ENCODE measurements at regions not wholly inside any gene's neighbourhood (a gene's known extent, or its start where the extent isn't known, plus 50 kb on each side); places are given as distances from the start of the nearest gene placed in this dataset.

- Histone ChIP-seq H3K4me1 (ENCODE audit: control insufficient read depth, insufficient read depth, low read length) (no peaks in the 10 kb centered on the region), H3K36me3 (ENCODE audit: control insufficient read depth in 2 of 2, insufficient read depth in 1 of 2, low read length in 2 of 2) (no peaks in the 10 kb centered on the region), H3K27ac (ENCODE audit: extremely low read depth, low read depth, low read length) (no peak overlapping the region), H3K9me3 (ENCODE audit: control insufficient read depth, insufficient read depth, low read depth, low read length) (no peaks in the 10 kb centered on the region), H3K4me3 (ENCODE audit: low read depth, low read length) (no peak overlapping the region)
- no peak for TF ChIP-seq GLI2 (tag by site-specific recombination; IDR thresholded peaks at IDR 0.05; ENCODE audit: borderline replicate concordance, low read depth)
- no peak for TF ChIP-seq ZNF302 (tag by site-specific recombination; IDR thresholded peaks at IDR 0.05; ENCODE audit: low read depth)
- TF ChIP-seq SP2 (tag by site-specific recombination; IDR thresholded peaks at IDR 0.05) = no peak
- TF ChIP-seq SCRT1 (tag by site-specific recombination; IDR thresholded peaks at IDR 0.05; ENCODE audit: borderline replicate concordance) = no peak
- TF ChIP-seq ZNF423 (tag by site-specific recombination; IDR thresholded peaks at IDR 0.05) = no peak
- no peak for TF ChIP-seq RBAK (tag by site-specific recombination; IDR thresholded peaks at IDR 0.05)
- TF ChIP-seq ZNF121 (tag by site-specific recombination; IDR thresholded peaks at IDR 0.05) = no peak
- no peak for TF ChIP-seq ZNF433 (tag by site-specific recombination; IDR thresholded peaks at IDR 0.05; ENCODE audit: low read depth)
- no peak for TF ChIP-seq ZNF169 (tag by site-specific recombination; IDR thresholded peaks at IDR 0.05)
- no peak for TF ChIP-seq ZNF571 (tag by site-specific recombination; IDR thresholded peaks at IDR 0.05)
- no peak for TF ChIP-seq ZBTB7A (tag by site-specific recombination; IDR thresholded peaks at IDR 0.05; ENCODE audit: low read depth)
- no peak for TF ChIP-seq ZNF266 (tag by site-specific recombination; IDR thresholded peaks at IDR 0.05; ENCODE audit: low read depth)
- TF ChIP-seq ZNF610 (tag by site-specific recombination; IDR thresholded peaks at IDR 0.05; ENCODE audit: borderline replicate concordance) = no peak
- no peak for TF ChIP-seq ZSCAN23 (tag by site-specific recombination; IDR thresholded peaks at IDR 0.05)
- TF ChIP-seq ZNF645 (tag by site-specific recombination; IDR thresholded peaks at IDR 0.05) = no peak
- no peak for TF ChIP-seq ZNF26 (tag by site-specific recombination; IDR thresholded peaks at IDR 0.05)
- no peak for TF ChIP-seq PRDM10 (tag by site-specific recombination; IDR thresholded peaks at IDR 0.05)
- no peak for TF ChIP-seq ZNF677 (tag by site-specific recombination; IDR thresholded peaks at IDR 0.05)
- POLR2A ChIA-PET = no interaction called here
- CTCF ChIA-PET = no interaction called here
These were observed 121.4 kb downstream of the RAB11FIP2 start for GRCh38 chr10:117925369-117925768.

GRCh38 chr10:117926491-117926890 is 120.2 kb downstream of the RAB11FIP2 start:
- Histone ChIP-seq H3K27ac (ENCODE audit: extremely low read depth, low read depth, low read length) (no peak overlapping the region), H3K4me3 (ENCODE audit: low read depth, low read length) (no peak overlapping the region), H3K4me1 (ENCODE audit: control insufficient read depth, insufficient read depth, low read length) (no peaks in the 10 kb centered on the region), H3K9me3 (ENCODE audit: control insufficient read depth, insufficient read depth, low read depth, low read length) (no peaks in the 10 kb centered on the region), H3K36me3 (ENCODE audit: control insufficient read depth in 2 of 2, insufficient read depth in 1 of 2, low read length in 2 of 2) (no peaks in the 10 kb centered on the region)
- CTCF ChIA-PET = no interaction called here
- POLR2A ChIA-PET = no interaction called here
- no peak for TF ChIP-seq ZNF501 (tag by site-specific recombination; IDR thresholded peaks at IDR 0.05)
- no peak for TF ChIP-seq ZNF530 (tag by site-specific recombination; IDR thresholded peaks at IDR 0.05; ENCODE audit: low read depth)
- TF ChIP-seq ZNF555 (tag by site-specific recombination; conservative IDR thresholded peaks at IDR 0.05) = no peak
- no peak for TF ChIP-seq ZNF514 (tag by site-specific recombination; IDR thresholded peaks at IDR 0.05)
- no peak for TF ChIP-seq ZBTB11 (tag by site-specific recombination; conservative IDR thresholded peaks at IDR 0.05; ENCODE audit: low read depth)
- TF ChIP-seq REPIN1 (tag by site-specific recombination; IDR thresholded peaks at IDR 0.05; ENCODE audit: low read depth) = no peak
- TF ChIP-seq ZNF292 (tag by site-specific recombination; IDR thresholded peaks at IDR 0.05; ENCODE audit: borderline replicate concordance, low read depth) = no peak
- TF ChIP-seq ZNF184 (tag by site-specific recombination; IDR thresholded peaks at IDR 0.05) = no peak
